ENCODE measurements at regions not wholly inside any gene's neighbourhood (a gene's known extent, or its start where the extent isn't known, plus 50 kb on each side); places are given as distances from the start of the nearest gene placed in this dataset.

- TF ChIP-seq CTCF (conservative IDR thresholded peaks at IDR 0.05; ENCODE audit: low read depth, low read length) (no peak), EZH2 (IDR thresholded peaks at IDR 0.05; ENCODE audit: low read length, unreplicated experiment) (no peak)
Measured at GRCh38 chr14:21863289-21863688, 189.7 kb upstream of the OR4E1 start.
